D341Med (cell line): ENCODE measurements at regions not wholly inside any gene's neighbourhood (a gene's known extent, or its start where the extent isn't known, plus 50 kb on each side); places are given as distances from the start of the nearest gene placed in this dataset.

Experiments used
- DNase-seq: peaks from one replicate; pipeline ENCODE4 v3.0.0; 2012; ENCODE audit warnings: low spot score

GRCh38 chr6:156562636-156563035, 214.5 kb upstream of the ARID1B start:
- no peak for DNase-seq

- no peak for DNase-seq
These were observed 215.2 kb upstream of the ARID1B start for GRCh38 chr6:156562019-156562418.

GRCh38 chr6:156560476-156560875, 216.7 kb upstream of the ARID1B start:
- DNase-seq, result no peak

GRCh38 chr6:156559162-156559690, 218.0 kb upstream of the ARID1B start:
- DNase-seq, result no peak

- no peak for DNase-seq
These were observed 219.3 kb upstream of the ARID1B start for GRCh38 chr6:156557911-156558259.

- DNase-seq, result peak; percentile 52
These were observed 219.8 kb upstream of the ARID1B start for GRCh38 chr6:156557251-156557910.

- no peak for DNase-seq
These were observed 220.4 kb upstream of the ARID1B start for GRCh38 chr6:156556811-156557210.

- DNase-seq, result no peak
These were observed 222.1 kb upstream of the ARID1B start for GRCh38 chr6:156555116-156555515.

GRCh38 chr6:156554160-156554559, 223.0 kb upstream of the ARID1B start:
- DNase-seq, result no peak

- no peak for DNase-seq
These were observed 224.3 kb upstream of the ARID1B start for GRCh38 chr6:156552849-156553248.

- DNase-seq, result no peak
These were observed 226.2 kb upstream of the ARID1B start for GRCh38 chr6:156550949-156551348.

- DNase-seq, result no peak
These were observed 231.2 kb upstream of the ARID1B start for GRCh38 chr6:156545931-156546330.

- no peak for DNase-seq
These were observed 232.2 kb upstream of the ARID1B start for GRCh38 chr6:156545021-156545420.

GRCh38 chr6:156544046-156544445, 233.1 kb upstream of the ARID1B start:
- DNase-seq, result no peak

- no peak for DNase-seq
These were observed 233.7 kb upstream of the ARID1B start for GRCh38 chr6:156543431-156543830.

GRCh38 chr6:156538875-156539660, 238.1 kb upstream of the ARID1B start:
- no peak for DNase-seq

GRCh38 chr6:156534594-156534993, 242.6 kb upstream of the ARID1B start:
- no peak for DNase-seq

GRCh38 chr6:156533872-156534524, 243.2 kb upstream of the ARID1B start:
- DNase-seq, result no peak

- DNase-seq, result no peak
These were observed 251.1 kb upstream of the ARID1B start for GRCh38 chr6:156526081-156526480.

GRCh38 chr6:156525541-156525940, 251.6 kb upstream of the ARID1B start:
- no peak for DNase-seq

GRCh38 chr6:156519940-156520339, 257.2 kb upstream of the ARID1B start:
- no peak for DNase-seq

GRCh38 chr6:156517088-156517487, 260.1 kb upstream of the ARID1B start:
- DNase-seq, result no peak

- DNase-seq, result no peak
These were observed 261.9 kb upstream of the ARID1B start for GRCh38 chr6:156515242-156515641.
